GM21786 (cell line): ENCODE measurements at regions not wholly inside any gene's neighbourhood (a gene's known extent, or its start where the extent isn't known, plus 50 kb on each side); places are given as distances from the start of the nearest gene placed in this dataset.

Experiments used
- ATAC-seq: cut with Tn5 transposase; IDR thresholded peaks from one replicate; pipeline ENCODE4 v1.9.1; 2021; ENCODE audit not compliant: unreplicated experiment

GRCh38 chr9:71384343-71384742 is 262.9 kb upstream of the TRPM3 start:
- ATAC-seq, result no peak

DNA sequence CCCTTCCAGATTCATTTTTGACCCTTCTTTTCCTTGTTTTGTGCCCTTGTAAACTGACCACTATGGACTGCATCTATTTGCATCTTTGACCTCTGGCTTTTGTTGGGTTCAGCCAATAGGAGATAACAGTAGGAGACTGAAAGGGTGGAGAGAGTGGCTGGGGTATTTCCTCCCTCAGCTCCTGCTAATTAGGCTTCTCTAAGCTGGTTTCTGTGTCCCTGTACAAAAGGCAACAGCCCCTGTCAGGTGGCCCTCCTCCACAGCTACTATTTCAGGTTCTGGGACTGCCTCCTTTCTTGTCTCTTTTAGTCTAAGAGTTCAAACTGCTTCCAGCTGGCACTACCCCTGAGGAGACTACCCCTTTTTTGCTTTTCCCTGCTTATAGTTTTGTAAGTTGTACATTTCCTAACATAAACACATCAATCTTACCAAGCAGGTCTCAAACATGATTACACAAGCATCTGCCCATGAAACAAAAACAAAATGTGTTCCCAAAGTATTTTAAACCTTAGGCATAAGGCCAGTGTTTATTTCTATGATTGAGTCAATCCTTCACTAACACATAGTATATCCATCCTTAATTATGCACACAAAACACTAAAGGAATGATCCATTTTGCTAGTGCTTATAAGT is 262.0 kb upstream of the TRPM3 start:
- no peak for ATAC-seq

DNA sequence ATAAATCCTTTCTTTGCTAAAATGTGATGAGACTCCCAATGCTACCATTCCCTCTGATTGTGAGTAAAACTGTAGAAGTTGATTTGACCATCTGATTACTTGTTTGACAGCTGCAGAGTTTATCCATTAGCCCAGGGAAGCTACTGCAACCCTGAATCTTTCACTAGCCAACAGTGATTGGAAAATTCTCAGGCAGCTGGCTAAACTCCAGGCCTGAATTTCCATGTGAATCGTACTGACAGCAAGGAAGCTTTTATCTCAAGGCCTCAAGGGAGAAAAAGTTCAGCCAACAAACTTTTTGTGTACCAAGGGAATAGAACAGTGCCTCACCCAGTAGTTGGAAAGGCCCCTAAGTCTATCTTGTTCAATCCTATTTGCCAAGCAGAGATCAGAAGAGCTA is 246.7 kb upstream of the TRPM3 start:
- no peak for ATAC-seq

DNA sequence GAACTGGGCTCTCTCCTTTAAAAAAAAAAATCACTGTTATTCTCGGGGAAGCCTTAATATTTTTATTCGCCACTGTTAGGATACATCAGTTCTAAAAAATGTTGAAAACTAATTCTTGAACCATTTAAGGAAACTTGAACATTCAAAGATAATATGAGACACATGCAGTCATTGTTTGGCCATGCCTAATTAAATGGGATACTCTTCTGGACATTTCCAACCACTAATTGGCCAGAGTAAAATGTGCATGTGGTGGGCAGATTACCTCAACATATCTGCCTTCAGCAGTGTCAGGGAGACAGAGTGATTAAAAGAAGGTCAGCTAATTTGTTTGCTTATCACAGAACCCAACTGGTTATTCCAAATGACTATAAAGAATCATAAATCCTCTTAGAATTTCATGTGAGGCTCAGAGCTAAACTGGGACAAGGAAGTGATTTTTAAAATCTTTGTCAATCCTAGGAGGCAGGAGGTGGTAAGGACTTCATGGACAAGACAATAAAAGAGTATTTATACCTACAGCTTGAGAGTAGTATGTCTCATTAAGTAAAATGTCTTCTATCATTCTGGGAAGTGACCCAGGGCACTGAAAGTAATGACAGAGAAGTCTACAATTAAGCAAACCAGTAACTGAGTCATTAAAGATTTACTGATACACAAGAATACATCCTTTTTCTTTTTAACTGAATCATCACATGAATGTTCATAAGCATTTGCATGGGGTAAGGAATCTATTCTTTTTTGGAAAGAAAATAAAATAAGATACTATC is 242.9 kb upstream of the TRPM3 start:
- no peak for ATAC-seq

DNA sequence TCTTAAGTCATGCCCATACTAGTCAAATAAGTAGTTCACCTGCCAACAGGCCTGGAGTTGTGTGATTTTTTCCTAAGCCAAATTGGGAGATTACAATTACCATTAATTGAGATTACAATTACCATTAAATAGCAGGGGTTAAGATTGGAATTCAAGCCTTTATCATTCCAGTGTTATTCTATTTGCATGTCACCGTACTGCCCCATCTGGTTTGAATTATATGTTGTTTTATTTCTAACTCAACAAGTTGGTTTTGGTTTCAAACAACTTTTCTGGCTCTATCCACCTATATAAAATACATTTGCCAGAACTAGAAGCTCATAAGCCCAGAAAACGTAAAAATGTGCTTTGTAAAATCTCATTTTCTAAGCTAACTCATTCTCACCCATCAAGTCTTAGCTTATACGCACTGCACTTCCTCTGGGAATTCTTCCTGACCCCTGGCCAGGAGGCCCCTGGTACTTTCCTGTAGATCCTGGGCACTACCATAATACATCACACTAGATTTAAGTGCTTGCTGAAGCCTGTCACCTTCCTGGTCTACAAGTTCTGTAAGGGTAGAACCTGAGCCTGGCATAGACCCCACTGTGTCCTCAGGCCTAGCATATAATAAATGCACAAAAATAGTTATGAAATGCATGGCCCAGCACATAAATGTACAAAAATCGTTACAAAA is 242.0 kb upstream of the TRPM3 start:
- ATAC-seq, result no peak

DNA sequence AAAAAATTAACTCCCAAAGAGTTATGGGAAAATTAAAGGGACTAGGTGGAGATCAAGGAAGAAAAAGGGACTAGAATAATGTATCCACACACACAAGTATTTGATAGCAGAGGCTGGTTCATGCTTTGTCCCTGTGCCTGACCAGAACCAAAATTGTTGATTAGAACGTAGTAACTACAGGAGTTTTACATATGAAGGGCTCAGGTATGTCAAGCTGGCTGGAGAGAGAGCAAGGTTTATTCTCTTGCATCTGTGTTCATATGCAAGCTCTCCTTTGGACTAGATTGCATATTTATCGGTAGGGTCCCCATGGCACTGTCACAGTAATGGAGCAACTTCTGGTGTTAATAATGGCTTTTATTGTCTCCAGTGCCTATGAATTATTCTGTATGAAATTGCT is 239.9 kb upstream of the TRPM3 start:
- ATAC-seq, result no peak

- no peak for ATAC-seq
Measured at GRCh38 chr9:71357346-71357745, 235.9 kb upstream of the TRPM3 start.

DNA sequence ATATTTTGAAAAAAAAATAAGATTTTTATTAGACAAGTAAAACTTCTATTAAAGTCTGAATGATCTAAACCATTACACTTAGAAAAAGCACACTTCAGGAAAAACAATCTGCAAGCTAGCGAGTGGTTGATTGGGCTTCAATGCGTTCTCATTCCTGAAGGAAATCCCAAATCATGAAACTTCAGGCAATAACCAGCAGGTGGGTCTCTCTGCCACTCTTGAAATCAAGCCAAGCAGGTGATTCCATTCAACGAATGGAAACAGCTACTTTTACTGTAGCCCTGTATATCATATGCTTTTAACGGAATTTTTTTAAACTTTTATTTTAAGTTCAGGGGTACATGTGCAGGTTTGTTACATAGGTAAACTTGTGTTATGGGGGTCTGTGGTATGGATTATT is 234.5 kb upstream of the TRPM3 start:
- no peak for ATAC-seq

DNA sequence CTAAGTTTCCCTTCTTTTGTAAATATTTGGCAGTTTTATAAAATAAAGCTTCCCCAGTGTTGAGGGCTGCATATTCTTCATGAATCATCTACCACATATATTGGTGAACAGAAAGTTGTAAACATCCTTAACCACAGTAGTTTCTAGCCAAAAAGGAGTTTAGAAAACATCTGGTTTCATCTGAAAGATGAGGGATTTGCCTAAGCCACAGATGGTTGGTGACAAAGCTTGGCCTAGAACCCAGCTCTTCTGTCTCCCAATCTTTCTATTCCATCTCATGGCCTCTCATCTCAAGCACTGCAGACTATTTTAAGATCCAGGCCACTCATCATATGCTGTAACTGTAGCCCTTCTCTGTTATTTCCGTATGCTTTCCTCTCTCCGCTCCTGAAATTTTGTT is 232.3 kb upstream of the TRPM3 start:
- ATAC-seq, result no peak

DNA sequence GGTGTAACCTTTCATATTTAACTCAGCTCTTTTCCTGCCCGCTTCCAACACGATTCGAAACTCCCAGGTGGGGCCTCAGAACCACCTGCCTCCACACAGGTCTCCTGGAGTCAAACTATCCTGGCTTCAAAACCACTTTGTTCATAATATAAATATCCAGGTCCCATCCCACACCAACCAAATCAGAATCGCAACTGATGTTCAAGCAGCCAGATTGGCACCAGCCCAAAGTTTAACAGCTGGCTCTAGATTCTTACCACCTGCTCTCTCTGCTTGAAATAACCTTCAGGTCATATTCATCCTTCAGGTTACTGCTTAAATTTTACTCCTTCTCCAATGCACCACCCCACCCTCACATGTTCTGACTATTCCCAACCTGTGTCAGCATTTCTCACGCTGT is 231.4 kb upstream of the TRPM3 start:
- no peak for ATAC-seq

GRCh38 chr9:71349218-71349617 is 227.8 kb upstream of the TRPM3 start:
- no peak for ATAC-seq

GRCh38 chr9:71333321-71333720 is 211.9 kb upstream of the TRPM3 start:
- no peak for ATAC-seq

DNA sequence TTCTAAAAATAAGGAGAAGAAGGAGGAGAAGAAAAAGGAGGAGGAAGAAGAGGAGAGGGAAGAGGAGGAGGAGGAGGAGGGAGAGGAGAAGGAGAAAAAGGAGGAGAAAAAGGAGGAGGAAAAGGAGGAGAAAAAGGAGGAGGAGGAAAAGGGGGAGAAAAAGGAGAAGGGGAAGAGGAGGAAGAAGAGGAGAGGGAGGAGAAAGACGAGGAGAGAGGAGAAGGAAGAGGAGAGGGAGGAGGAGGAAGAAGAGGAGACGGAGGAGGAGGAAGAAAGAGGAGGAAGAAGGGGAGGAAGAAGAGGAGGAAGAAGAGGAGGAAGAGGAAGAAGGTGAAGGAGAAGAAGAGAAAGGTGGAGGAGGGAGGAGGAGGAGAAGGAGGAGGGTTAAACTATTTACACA is 210.2 kb upstream of the TRPM3 start:
- ATAC-seq, result no peak

DNA sequence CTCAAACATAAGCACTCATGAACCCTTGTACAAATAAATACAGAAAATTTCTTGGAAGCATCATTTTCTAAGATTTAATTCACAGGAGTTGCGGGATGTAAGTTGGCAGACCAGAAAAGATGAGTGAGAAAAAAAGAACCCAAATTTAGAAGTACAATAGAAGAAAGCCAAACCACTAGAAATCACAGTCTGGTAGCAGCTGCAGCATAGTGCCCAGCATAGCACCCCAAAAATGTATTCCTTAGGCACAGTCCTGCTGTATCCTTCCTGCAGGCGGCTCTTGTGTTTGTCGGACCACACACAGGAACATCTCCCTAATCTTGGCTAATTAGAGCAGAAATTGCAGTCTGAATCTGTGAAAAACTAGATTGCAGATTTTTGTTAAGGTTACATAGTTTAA is 208.5 kb upstream of the TRPM3 start:
- no peak for ATAC-seq

- ATAC-seq, result no peak
Measured at GRCh38 chr9:71326360-71326759, 204.9 kb upstream of the TRPM3 start.

GRCh38 chr9:71323357-71323756 is 201.9 kb upstream of the TRPM3 start:
- no peak for ATAC-seq

DNA sequence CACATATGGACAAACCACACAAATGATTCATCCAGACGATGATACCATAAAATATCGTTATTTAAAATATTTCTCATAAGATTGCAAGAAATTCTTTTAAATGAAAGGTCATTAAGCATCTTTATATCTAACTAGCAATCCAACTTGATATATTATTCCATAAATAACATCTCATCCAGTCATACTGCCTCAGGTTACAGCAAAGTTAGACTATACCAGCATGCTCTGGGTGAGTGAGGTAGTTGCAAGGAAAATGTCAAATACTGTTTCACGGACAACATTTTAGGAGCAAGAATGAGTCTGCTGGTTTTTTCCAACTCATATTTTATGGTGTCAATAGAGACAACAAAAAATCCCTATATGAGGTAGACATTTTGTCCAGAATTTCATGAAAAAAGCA is 200.9 kb upstream of the TRPM3 start:
- ATAC-seq, result no peak

DNA sequence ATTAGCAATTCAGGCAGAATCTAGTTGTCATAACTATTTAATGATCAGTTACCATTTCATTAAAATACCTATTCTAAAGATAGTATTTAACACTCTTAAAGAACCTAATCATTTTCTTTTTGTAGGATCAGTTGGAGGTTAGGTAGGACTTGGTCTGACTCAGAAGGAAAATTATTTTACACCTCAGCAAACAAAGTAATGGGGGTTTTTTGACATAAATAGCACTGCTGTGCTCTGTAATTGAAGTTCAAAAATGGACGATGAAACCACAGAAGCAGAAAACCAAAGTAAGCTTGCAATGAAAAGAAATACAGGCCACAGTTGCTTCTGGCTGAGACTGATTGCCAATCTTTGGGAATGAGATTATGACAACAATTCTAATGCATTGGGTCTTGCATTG is 187.0 kb upstream of the TRPM3 start:
- ATAC-seq, result peak; percentile 53

DNA sequence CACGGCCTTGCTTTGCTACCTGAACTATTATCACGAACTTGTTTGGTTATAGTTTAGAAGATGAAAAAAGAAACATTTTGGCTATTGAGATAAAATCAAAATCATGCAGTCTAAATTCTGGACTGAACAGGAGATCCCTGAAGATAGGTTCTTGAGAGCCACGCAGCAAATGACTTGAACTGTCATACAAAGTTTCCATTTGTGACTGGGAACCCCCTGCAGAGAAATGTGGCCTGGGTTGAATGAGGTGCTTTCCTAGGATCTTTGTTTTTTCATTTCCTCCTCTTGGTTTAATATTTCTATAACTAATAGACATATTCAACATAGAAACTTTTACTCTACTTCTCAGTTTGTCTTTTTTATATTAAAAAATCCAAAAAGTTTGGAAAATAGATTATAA is 184.7 kb upstream of the TRPM3 start:
- peak; percentile 50 for ATAC-seq

- ATAC-seq, result no peak
Measured at GRCh38 chr9:71303351-71303750, 181.9 kb upstream of the TRPM3 start.

DNA sequence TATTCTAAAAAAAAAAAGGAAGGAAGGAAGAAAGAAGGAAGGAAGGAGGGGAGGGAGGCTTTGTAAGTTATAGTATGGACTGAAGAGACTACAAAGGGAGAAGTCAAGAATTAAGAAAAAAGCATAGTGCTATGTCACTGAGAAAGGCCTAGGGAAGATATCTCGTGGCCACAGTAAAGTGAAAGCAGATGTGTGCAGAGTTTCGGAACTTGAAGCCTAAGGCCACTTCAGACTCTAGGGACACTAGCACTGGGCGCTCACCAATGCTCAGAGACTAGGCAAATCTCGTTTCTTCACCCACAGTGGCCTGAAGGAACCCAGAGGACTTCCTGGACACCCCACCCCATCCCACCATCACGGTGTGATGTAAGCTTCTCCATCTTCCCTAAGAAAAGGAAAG is 181.4 kb upstream of the TRPM3 start:
- peak; percentile 77 for ATAC-seq

- ATAC-seq, result no peak
Measured at GRCh38 chr9:71295928-71296327, 174.5 kb upstream of the TRPM3 start.
